GM19043 (cell line): ENCODE measurements at regions not wholly inside any gene's neighbourhood (a gene's known extent, or its start where the extent isn't known, plus 50 kb on each side); places are given as distances from the start of the nearest gene placed in this dataset.

Source experiments
- ATAC-seq: cut with Tn5 transposase; IDR thresholded peaks from one replicate; pipeline ENCODE4 v1.9.1; 2021; ENCODE audit warnings: low read depth; ENCODE audit not compliant: unreplicated experiment

- ATAC-seq = no peak
Measured at GRCh38 chr2:60106836-60107529, 446.5 kb downstream of the BCL11A start.

GRCh38 chr2:60105906-60106305 lies 447.5 kb downstream of the BCL11A start:
- no peak for ATAC-seq

GRCh38 chr2:60104514-60105505 lies 448.6 kb downstream of the BCL11A start:
- ATAC-seq = peak; percentile 55

GRCh38 chr2:60100034-60100433 lies 453.4 kb downstream of the BCL11A start:
- ATAC-seq = no peak

- no peak for ATAC-seq
Measured at GRCh38 chr2:60098996-60099395, 454.5 kb downstream of the BCL11A start.

GRCh38 chr2:60097298-60097697 lies 456.2 kb downstream of the BCL11A start:
- no peak for ATAC-seq

GRCh38 chr2:60096556-60096955 lies 456.9 kb downstream of the BCL11A start:
- ATAC-seq = no peak

GRCh38 chr2:60095903-60096302 lies 457.6 kb downstream of the BCL11A start:
- ATAC-seq = no peak

- ATAC-seq = no peak
Measured at GRCh38 chr2:60095202-60095815, 458.1 kb downstream of the BCL11A start.

- ATAC-seq = no peak
Measured at GRCh38 chr2:60094450-60094929, 459.0 kb downstream of the BCL11A start.

- no peak for ATAC-seq
Measured at GRCh38 chr2:60092781-60093180, 460.7 kb downstream of the BCL11A start.

GRCh38 chr2:60091894-60092293 lies 461.6 kb downstream of the BCL11A start:
- ATAC-seq = no peak

GRCh38 chr2:60091266-60091665 lies 462.2 kb downstream of the BCL11A start:
- ATAC-seq = no peak

GRCh38 chr2:60079562-60079961 lies 473.9 kb downstream of the BCL11A start:
- ATAC-seq = no peak

- no peak for ATAC-seq
Measured at GRCh38 chr2:60075048-60075447, 478.4 kb downstream of the BCL11A start.

GRCh38 chr2:60073201-60073600 lies 480.3 kb downstream of the BCL11A start:
- no peak for ATAC-seq

GRCh38 chr2:60072609-60073008 lies 480.8 kb downstream of the BCL11A start:
- ATAC-seq = no peak

GRCh38 chr2:60071490-60071831 lies 482.0 kb downstream of the BCL11A start:
- ATAC-seq = no peak

GRCh38 chr2:60070736-60071489 lies 482.5 kb downstream of the BCL11A start:
- ATAC-seq = no peak

GRCh38 chr2:60070196-60070595 lies 483.3 kb downstream of the BCL11A start:
- ATAC-seq = no peak
